K562 (cell line): ENCODE measurements at regions not wholly inside any gene's neighbourhood (a gene's known extent, or its start where the extent isn't known, plus 50 kb on each side); places are given as distances from the start of the nearest gene placed in this dataset.

Experiments used
- ATAC-seq: fragments of 200-7000 bp; cut with Tn5 transposase; 3 replicates; pipeline ENCODE4 v1.9.1; 2020; ENCODE audit warnings: moderate library complexity
- BruUV-seq: library from RNA; stranded (reverse); fragments of 400-500 nt; replicated peaks from 2 replicates; lab custom pipeline; 2021; lab: Mats Ljungman, UMichigan
- CTCF ChIA-PET: fragments of 300-600 bp; formaldehyde crosslinking; extraction: SDS; loops from one replicate; lab custom pipeline; 2021; ENCODE audit warnings: low intra/inter-chr PET ratio; lab: Yijun Ruan, JAX
- POLR2A ChIA-PET: fragments of 300-600, 350-650 bp; sonication (Branson Sonifier 250); formaldehyde crosslinking; extraction: SDS; loops from one replicate; lab custom pipeline; 2021; ENCODE audit warnings: antibody characterized with exemption, inconsistent platforms; lab: Yijun Ruan, JAX
- DNase-seq, 4 experiments: peaks; one replicate each; pipeline versions ENCODE4 v3.0.0 to v3.0.0-alpha.2; 2011 to 2018; ENCODE audit warnings: low spot score in 3 of 4, mixed read lengths in 3 of 4; ENCODE audit errors: extremely low read depth in 1 of 4
- FAIRE-seq: peaks from 2 replicates; lab custom pipeline; 2011; peaks lifted over from hg19 to GRCh38; lab: Jason Lieb, UNC
- H2AFZ ChIP-seq: 2 replicates; pipeline ENCODE4 v1.6.0; 2011; ENCODE audit warnings: low read depth, low read length, control low read depth, inconsistent platforms
- H3K27ac ChIP-seq: fragments of 200-600 bp; 3 replicates; pipeline ENCODE4 v1.8.0; 2011; ENCODE audit warnings: low read depth, mild to moderate bottlenecking, control low read depth, inconsistent platforms, low read length, moderate library complexity, mixed read lengths; ENCODE audit errors: extremely low read depth
- H3K27me3 ChIP-seq, 2 experiments: fragments of 300-600 bp in 1 of 2; 2 replicates in 1 of 2; 3 replicates in 1 of 2; pipeline versions ENCODE4 v1.6.0 to v1.8.0; 2011; ENCODE audit warnings: inconsistent platforms in 2 of 2, low read length in 2 of 2, mild to moderate bottlenecking in 1 of 2, mixed read lengths in 1 of 2, moderate library complexity in 1 of 2; ENCODE audit not compliant: control insufficient read depth in 2 of 2, insufficient read depth in 2 of 2
- H3K36me3 ChIP-seq: fragments of 300-600 bp; 3 replicates; pipeline ENCODE4 v1.8.0; 2011; ENCODE audit warnings: mild to moderate bottlenecking, low read length, inconsistent platforms; ENCODE audit not compliant: control insufficient read depth, insufficient read depth
- H3K4me1 ChIP-seq, 2 experiments: fragments of 200-600 bp in 1 of 2; replicated peaks in 1 of 2; 2 replicates in 1 of 2; 3 replicates in 1 of 2; pipeline versions ENCODE4 v1.5.1 to v1.8.0; 2011; ENCODE audit warnings: inconsistent platforms in 2 of 2, low read length in 2 of 2, mild to moderate bottlenecking in 1 of 2, mixed read lengths in 1 of 2, moderate library complexity in 1 of 2; ENCODE audit not compliant: control insufficient read depth in 2 of 2, insufficient read depth in 2 of 2
- H3K4me2 ChIP-seq: 2 replicates; pipeline ENCODE4 v1.6.1; 2011; ENCODE audit warnings: low read length, control low read depth, inconsistent platforms, mixed read lengths; ENCODE audit not compliant: insufficient read depth
- H3K4me3 ChIP-seq: fragments of 200-600 bp; sonication (generic), shearing (Covaris generic); 2 replicates; pipeline ENCODE4 v1.5.1; 2016; ENCODE audit warnings: control low read depth, inconsistent platforms
- H3K79me2 ChIP-seq: fragments of 200-600 bp; 3 replicates; pipeline ENCODE4 v1.8.0; 2011; ENCODE audit warnings: low read length, inconsistent platforms; ENCODE audit not compliant: control insufficient read depth, insufficient read depth
- H3K9ac ChIP-seq, 2 experiments: 2 replicates each; pipeline versions ENCODE4 v1.6.0 to v1.6.1; 2011; ENCODE audit warnings: low read depth in 2 of 2, low read length in 2 of 2, control low read depth in 1 of 2, inconsistent platforms in 1 of 2, mild to moderate bottlenecking in 1 of 2, mixed read lengths in 1 of 2; ENCODE audit not compliant: insufficient read depth in 1 of 2
- H3K9me1 ChIP-seq: one replicate; pipeline ENCODE4 v1.6.0; 2011; ENCODE audit warnings: inconsistent platforms, mild to moderate bottlenecking, low read length, moderate library complexity; ENCODE audit not compliant: control insufficient read depth, insufficient read depth
- H3K9me3 ChIP-seq: replicated peaks from 2 replicates; pipeline ENCODE4 v1.5.1; 2011; ENCODE audit warnings: low read depth, low read length, inconsistent platforms; ENCODE audit not compliant: control insufficient read depth, insufficient read depth
- H4K20me1 ChIP-seq: replicated peaks from 2 replicates; pipeline ENCODE4 v1.6.1; 2011; ENCODE audit warnings: low read length, inconsistent platforms, mixed read lengths; ENCODE audit not compliant: control insufficient read depth, insufficient read depth
- DACH1 ChIP-seq: fragments of 450-650 bp; IDR thresholded peaks from 2 replicates; pipeline ENCODE4 v1.6.1; 2018; ENCODE audit not compliant: partially characterized antibody
- DPF2 ChIP-seq: fragments of 450-650 bp; IDR thresholded peaks from 2 replicates; pipeline ENCODE4 v1.6.1; 2016
- FOSL1 ChIP-seq: fragments of 200-800 bp; sonication (Bioruptor generic); conservative IDR thresholded peaks from 2 replicates; pipeline ENCODE4 v1.6.1; 2016; ENCODE audit warnings: missing genetic modification characterization, missing compliant biosample characterization
- HNRNPK ChIP-seq: fragments of 200-400 bp; formaldehyde crosslinking; IDR thresholded peaks from one replicate; pipeline ENCODE4 v1.6.1; 2018; ENCODE audit warnings: mild to moderate bottlenecking, low read depth, low read length; ENCODE audit not compliant: poor library complexity, severe bottlenecking
- KLF13 ChIP-seq: fragments of 450-650 bp; IDR thresholded peaks from 2 replicates; pipeline ENCODE4 v1.6.1; 2016; ENCODE audit warnings: missing genetic modification characterization, low read depth, mild to moderate bottlenecking, missing compliant biosample characterization, moderate library complexity, borderline replicate concordance
- MAZ ChIP-seq, 2 experiments: fragments of 450-650 bp in 1 of 2; sonication (generic) in 1 of 2; formaldehyde crosslinking; IDR thresholded peaks in 1 of 2; conservative IDR thresholded peaks in 1 of 2; 2 replicates each; pipeline versions ENCODE4 v1.4.0 to v1.5.0; 2020; ENCODE audit warnings: mild to moderate bottlenecking in 1 of 2, missing genetic modification reagents in 1 of 2
- PPARD ChIP-seq: fragments of 250-450 bp; sonication (Bioruptor Pico); IDR thresholded peaks from 2 replicates; pipeline ENCODE4 v1.8.0; 2022; ENCODE audit warnings: inconsistent platforms, mild to moderate bottlenecking, moderate library complexity
- PTBP1 ChIP-seq: fragments of 200-400 bp; formaldehyde crosslinking; IDR thresholded peaks from 2 replicates; pipeline ENCODE4 v1.6.1; 2017; ENCODE audit warnings: low read depth, low read length
- PURB ChIP-seq: sonication (generic); formaldehyde crosslinking; IDR thresholded peaks from 2 replicates; pipeline ENCODE4 v1.9.0; 2021; ENCODE audit warnings: low read depth, mild to moderate bottlenecking, missing genetic modification reagents
- RBM25 ChIP-seq: fragments of 200-400 bp; formaldehyde crosslinking; IDR thresholded peaks from 2 replicates; pipeline ENCODE4 v1.6.1; 2018; ENCODE audit warnings: low read length, low read depth, moderate library complexity; ENCODE audit not compliant: severe bottlenecking
- TCFL5 ChIP-seq: fragments of 250-450 bp; sonication (Bioruptor Pico); conservative IDR thresholded peaks from 2 replicates; pipeline ENCODE4 v1.6.1; 2021; ENCODE audit warnings: mild to moderate bottlenecking, moderate library complexity, matching md5 sums
- ZC3H4 ChIP-seq: sonication (generic); formaldehyde crosslinking; IDR thresholded peaks from 2 replicates; pipeline ENCODE4 v1.9.0; 2021; ENCODE audit warnings: missing genetic modification reagents, borderline replicate concordance
- ZNF384 ChIP-seq: IDR thresholded peaks from 2 replicates; pipeline ENCODE4 v1.6.1; 2012; ENCODE audit warnings: low read depth, low read length, improper control_type of control experiment
- WGBS: fragments of 100-300 bp; shearing (Covaris generic); methylation state at CpG from one replicate; pipeline ENCODE4 v1.1.6; 2016; ENCODE audit warnings: low coverage, mixed read lengths; ENCODE audit not compliant: insufficient coverage; ENCODE audit errors: missing lambda C conversion rate; 5-methylcytosine and 5-hydroxymethylcytosine counted together
- in situ Hi-C: fragments of 300-500 bp; cut with MboI; formaldehyde crosslinking; loops from 4 replicates; pipeline ENCODE4 v1.15.0; 2018; ENCODE audit warnings: inconsistent platforms, mixed read lengths
- intact Hi-C: fragments of 100-400 bp; cut with micrococcal nuclease; formaldehyde crosslinking; loops from 2 replicates; pipeline ENCODE4 v1.14.2; 2022
- TF ChIP-seq, protein P1 (sequence below): fragments of 450-650 bp; IDR thresholded peaks from 2 replicates; pipeline ENCODE4 v1.7.0; 2016; ENCODE audit warnings: borderline replicate concordance
- TF ChIP-seq, protein P2 (sequence below), 2 experiments: fragments of 450-650 bp in 1 of 2; sonication (generic) in 1 of 2; formaldehyde crosslinking in 1 of 2; IDR thresholded peaks in 1 of 2; conservative IDR thresholded peaks in 1 of 2; 2 replicates each; pipeline versions ENCODE4 v1.6.1 to v1.8.1; 2016 to 2023; ENCODE audit warnings: mild to moderate bottlenecking in 2 of 2, moderate library complexity in 2 of 2, inconsistent platforms in 1 of 2, missing genetic modification reagents in 1 of 2
- TF ChIP-seq, protein P3 (sequence below): fragments of 250-450 bp; sonication (Bioruptor Pico); IDR thresholded peaks from 2 replicates; pipeline ENCODE4 v1.6.1; 2021; ENCODE audit warnings: mild to moderate bottlenecking
- TF ChIP-seq, protein P4 (sequence below): sonication (generic); formaldehyde crosslinking; IDR thresholded peaks from 2 replicates; pipeline ENCODE4 v1.8.1; 2023; ENCODE audit warnings: mild to moderate bottlenecking, missing genetic modification reagents

DNA sequence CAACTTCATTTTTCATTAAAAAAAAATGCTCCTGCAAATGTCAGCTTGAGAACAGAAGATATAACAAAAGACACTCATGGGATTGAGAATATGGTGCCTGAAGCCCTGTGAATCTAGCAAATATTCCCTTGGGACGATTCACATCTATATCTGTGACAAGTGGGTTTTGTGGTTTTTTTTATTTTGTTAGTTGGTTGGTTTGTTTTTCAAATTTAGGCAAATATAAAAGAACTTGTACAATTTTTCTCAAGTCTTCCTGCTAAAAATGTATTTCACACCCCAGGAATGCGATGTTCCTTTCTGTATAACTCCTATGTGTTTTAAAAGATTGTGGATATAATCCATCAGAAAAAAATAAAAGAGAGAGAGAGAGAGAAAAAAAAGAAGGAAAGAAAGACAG is 1061.8 kb upstream of the ARRDC3 start:
- no peaks in the 10 kb centered on the region for H3K9me3 ChIP-seq
- H3K79me2 ChIP-seq = no peaks in the 10 kb centered on the region
- 0% methylated on average over 2 of the region's 2 CpGs for WGBS
- no peak overlapping the region for H3K9ac ChIP-seq
- POLR2A ChIA-PET = no interaction called here
- CTCF ChIA-PET = no interaction called here
- no peaks in the 10 kb centered on the region for H3K36me3 ChIP-seq
- no TSS peak for BruUV-seq
- H3K4me1 ChIP-seq = no peaks in the 10 kb centered on the region
- no peak for ATAC-seq
- no peak overlapping the region for H2AFZ ChIP-seq
- FAIRE-seq = no peak
- no peaks in the 10 kb centered on the region for H3K9me1 ChIP-seq
- H3K4me3 ChIP-seq = no peak overlapping the region
- no peak for TF ChIP-seq PURB (CRISPR knock-in tag)
- TF ChIP-seq RBM25 = no peak
- TF ChIP-seq, protein P1, sequence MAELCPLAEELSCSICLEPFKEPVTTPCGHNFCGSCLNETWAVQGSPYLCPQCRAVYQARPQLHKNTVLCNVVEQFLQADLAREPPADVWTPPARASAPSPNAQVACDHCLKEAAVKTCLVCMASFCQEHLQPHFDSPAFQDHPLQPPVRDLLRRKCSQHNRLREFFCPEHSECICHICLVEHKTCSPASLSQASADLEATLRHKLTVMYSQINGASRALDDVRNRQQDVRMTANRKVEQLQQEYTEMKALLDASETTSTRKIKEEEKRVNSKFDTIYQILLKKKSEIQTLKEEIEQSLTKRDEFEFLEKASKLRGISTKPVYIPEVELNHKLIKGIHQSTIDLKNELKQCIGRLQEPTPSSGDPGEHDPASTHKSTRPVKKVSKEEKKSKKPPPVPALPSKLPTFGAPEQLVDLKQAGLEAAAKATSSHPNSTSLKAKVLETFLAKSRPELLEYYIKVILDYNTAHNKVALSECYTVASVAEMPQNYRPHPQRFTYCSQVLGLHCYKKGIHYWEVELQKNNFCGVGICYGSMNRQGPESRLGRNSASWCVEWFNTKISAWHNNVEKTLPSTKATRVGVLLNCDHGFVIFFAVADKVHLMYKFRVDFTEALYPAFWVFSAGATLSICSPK = no peak
- TF ChIP-seq DPF2 = no peak
- no peak for TF ChIP-seq PTBP1
- TF ChIP-seq MAZ (CRISPR knock-in tag; conservative IDR thresholded peaks at IDR 0.05 in 1 of 2, IDR thresholded peaks at IDR 0.05 in 1 of 2) = no peak
- no peak for TF ChIP-seq ZC3H4 (CRISPR knock-in tag)
- TF ChIP-seq, protein P2, sequence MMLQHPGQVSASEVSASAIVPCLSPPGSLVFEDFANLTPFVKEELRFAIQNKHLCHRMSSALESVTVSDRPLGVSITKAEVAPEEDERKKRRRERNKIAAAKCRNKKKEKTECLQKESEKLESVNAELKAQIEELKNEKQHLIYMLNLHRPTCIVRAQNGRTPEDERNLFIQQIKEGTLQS (IDR thresholded peaks at IDR 0.05) = no peak
- TF ChIP-seq, protein P2 (CRISPR knock-in tag; conservative IDR thresholded peaks at IDR 0.05) = no peak
- TF ChIP-seq PPARD (CRISPR knock-in tag) = no peak
- no peak for TF ChIP-seq FOSL1
- TF ChIP-seq KLF13 (tag) = no peak
- no peak for TF ChIP-seq DACH1
- no peak for TF ChIP-seq HNRNPK
- TF ChIP-seq, protein P3, sequence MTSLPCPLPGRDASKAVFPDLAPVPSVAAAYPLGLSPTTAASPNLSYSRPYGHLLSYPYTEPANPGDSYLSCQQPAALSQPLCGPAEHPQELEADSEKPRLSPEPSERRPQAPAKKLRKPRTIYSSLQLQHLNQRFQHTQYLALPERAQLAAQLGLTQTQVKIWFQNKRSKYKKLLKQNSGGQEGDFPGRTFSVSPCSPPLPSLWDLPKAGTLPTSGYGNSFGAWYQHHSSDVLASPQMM (CRISPR knock-in tag) = no peak
- no peak for TF ChIP-seq TCFL5
- no peak for TF ChIP-seq ZNF384
- TF ChIP-seq, protein P4, sequence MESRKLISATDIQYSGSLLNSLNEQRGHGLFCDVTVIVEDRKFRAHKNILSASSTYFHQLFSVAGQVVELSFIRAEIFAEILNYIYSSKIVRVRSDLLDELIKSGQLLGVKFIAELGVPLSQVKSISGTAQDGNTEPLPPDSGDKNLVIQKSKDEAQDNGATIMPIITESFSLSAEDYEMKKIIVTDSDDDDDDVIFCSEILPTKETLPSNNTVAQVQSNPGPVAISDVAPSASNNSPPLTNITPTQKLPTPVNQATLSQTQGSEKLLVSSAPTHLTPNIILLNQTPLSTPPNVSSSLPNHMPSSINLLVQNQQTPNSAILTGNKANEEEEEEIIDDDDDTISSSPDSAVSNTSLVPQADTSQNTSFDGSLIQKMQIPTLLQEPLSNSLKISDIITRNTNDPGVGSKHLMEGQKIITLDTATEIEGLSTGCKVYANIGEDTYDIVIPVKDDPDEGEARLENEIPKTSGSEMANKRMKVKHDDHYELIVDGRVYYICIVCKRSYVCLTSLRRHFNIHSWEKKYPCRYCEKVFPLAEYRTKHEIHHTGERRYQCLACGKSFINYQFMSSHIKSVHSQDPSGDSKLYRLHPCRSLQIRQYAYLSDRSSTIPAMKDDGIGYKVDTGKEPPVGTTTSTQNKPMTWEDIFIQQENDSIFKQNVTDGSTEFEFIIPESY (CRISPR knock-in tag) = no peak
- H3K27me3 ChIP-seq = no peaks in the 10 kb centered on the region
- H4K20me1 ChIP-seq = no peaks in the 10 kb centered on the region
- in situ Hi-C loops (no loop called here), intact Hi-C loops (no loop called here)
- no peak overlapping the region for H3K27ac ChIP-seq
- no peak for DNase-seq
- no peak overlapping the region for H3K4me2 ChIP-seq
